ENCODE measurements at regions not wholly inside any gene's neighbourhood (a gene's known extent, or its start where the extent isn't known, plus 50 kb on each side); places are given as distances from the start of the nearest gene placed in this dataset.

DNA sequence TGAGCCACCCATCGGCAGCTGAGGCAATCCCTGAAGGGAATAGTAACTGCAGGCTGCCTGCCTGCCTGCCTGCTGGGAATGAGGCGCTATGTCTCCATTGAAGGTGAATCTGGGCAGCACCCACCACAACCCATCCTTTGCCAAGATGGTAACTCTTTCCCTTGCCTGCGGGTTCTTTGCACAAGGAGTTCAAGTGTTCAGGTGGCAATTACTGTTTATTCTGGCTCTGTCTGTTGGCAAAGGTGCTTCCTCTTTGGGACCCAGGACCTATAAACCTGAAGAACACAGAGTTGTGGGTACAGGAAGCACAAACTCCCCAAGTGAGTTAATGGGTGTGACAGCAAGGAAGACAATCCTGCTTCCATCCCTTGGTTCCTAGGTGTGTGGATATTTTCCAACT lies 448.1 kb upstream of the ZNF507 start:
- no peak for DNase-seq

DNA sequence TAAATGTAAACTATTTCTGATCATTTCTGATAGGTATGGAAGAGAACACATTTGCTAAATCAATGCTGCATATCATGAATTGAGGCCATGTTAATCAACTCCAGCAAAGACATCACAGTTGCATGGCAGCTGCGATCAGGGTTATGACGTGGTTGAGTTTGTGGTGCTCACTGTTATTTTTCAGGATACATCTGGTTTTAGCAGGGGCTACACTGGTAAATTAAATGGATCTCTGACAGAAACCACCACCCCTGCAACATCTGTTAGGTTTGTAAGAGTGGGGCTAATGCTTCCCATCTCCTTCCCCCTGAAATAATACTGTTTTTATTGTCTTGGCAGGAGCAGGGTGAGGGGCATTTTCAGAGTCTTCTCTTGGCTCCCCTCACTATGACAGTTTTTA lies 444.4 kb upstream of the ZNF507 start:
- no peak for DNase-seq

DNA sequence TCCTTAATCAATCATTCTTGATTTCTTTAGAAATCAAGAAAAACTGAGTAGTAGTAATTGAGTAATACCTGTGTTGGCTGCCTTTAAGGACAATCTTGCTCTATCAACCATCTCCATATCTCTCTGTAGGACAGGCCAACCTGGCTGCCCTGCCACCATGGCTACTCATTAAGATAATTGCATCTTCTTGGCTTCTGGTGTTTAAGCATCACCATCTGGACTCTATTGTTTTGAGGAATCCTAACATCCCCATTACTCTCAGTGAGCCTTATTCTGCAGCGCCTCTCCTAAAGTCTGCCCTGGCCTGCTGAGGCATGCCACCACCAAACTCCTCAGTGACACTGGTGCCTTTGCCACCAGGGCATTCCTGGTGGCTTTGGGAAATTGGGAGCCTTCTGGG lies 442.6 kb upstream of the ZNF507 start:
- DNase-seq: no peak

DNA sequence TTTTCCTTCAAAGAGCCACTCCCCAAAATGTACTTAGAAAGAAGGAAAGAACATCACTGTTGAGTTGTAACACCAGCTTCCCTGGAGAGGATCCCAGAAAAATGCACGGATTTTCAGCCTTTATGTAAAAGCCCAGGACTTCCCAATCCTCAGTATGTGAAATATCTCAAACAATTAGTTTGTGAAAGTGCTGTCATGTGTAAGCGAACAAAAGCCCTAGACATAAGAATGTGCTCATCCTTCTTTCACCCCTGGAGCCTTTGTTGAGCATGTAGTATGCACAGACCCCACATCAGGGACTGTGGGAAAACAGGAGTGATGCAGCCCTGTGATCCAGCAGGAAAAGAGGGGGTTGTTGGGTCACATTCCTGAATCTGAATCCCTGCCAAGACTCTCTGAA lies 441.4 kb upstream of the ZNF507 start:
- DNase-seq: no peak

DNA sequence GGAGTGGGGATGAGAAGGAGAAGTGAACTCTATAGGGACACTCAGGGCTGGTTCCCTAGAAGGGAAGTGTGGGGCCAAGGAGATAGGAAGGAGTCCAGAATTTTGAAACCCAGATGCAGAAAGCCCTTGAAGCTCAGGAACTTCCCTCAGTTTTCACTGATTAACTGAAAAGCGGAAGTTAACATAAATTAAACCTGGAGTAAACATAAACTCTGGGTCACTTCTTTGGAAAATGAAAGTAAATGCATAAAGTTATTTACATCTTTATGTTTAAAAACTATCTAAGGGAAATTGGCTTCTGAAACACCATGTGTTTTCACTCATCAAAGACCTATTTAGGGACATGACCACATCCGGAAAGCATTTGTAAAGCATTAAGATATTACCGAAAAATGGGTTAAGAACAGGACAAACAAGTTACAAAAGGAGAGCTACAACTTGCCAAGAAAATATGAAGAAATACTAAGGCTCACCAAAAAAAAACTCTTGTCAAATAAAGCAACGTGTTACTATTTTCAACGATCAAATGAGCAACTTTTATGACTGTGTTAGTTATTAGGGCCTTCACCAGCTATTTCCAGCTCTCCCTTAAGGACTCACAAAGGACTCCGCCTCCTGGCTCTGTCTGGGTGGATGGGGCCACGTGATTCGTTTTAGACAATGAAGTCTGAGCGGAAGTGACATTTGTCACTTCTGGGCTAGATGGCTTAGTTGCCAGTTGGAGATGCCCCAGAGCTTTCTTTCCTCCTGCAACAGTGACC lies 439.1 kb upstream of the ZNF507 start:
- peak; percentile 6 to 8 for DNase-seq

DNA sequence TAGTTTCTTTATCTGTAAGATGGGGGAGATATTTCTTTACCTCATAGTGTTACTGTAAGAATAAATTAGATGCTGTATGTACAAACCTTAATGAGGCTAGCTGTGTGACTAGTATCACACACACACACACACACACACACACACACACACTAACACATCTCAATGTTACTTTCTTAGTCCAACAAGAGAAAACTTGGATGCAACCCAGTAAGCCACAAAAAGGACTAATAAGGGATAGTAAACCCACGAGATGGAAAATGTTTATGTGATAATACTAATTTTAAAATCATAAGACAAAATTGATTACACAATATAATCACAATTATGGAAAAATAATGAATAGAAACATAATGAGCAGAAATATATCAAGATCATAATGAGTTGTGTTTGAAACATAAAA lies 437.7 kb upstream of the ZNF507 start:
- DNase-seq: no peak

DNA sequence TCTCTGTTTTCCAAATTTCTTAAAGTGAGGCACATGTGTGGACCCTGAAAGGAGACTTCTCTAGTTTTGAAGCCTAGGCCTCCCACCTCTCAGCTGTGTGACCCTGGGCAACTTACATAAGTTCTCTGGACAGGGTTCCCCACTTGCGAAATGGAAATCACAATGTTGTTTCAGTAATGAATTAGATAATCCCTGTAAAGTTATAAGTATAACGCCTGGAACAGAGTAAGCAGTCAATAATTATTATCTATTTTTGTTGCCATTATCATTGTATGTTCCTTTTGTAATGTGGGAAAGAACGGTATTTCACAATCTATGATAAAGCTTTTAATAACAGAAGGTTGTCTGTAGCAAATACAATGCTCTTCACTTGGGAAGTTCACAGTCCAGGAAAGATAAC lies 437.3 kb upstream of the ZNF507 start:
- DNase-seq: no peak

DNA sequence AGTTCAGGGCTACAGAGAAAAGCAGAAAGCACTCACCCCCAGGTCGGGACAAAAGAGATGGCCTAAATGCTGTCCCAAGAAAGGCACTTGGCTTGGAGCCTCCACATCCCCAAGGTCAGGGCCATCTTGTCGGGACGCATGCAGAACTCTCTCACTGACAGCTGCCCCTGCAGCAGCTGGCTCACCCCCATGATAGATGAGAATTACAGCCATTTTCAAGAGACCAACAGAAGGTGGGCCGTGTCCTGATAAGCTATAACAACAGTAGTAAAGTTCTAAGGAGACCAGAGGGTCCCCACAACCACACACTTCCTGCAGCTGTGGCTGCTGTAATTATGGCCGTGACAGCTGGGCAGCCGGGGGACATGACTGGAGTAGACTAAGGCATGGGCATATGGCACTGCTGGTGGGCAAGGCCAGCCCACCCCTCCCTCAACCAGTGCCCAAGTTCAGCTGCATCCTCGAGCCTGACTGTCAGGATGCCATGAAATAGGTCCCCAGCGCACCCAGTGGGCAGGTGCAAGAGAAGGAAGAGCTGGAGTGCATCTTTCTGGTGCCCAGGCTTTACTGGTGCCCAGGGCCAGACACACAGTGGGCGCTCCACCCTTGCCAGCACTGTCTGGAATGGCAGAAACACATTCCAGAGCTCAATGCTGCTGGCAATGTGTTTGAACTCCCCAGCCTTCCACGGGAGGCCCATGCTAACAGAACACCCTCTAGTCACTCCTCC lies 436.7 kb upstream of the ZNF507 start:
- no peak for DNase-seq

DNA sequence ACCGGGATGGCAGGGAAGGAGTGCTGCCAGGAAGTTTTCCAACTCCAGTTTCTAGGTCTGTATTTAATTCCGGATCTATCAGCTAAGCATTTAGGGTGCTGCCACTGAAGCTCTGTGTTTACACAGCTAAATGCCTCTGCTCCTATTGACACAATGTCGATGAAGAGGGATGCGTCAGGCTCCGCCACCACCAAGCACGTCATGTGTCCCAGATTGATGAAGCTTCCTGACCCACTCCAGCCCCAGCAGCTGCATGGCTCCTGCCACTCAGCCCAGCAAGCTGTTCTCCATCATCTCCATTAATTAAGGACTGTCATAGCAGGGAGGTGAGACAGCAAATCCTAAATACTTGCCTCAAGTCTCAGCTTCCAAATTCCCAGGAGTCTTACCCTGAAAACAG lies 435.2 kb upstream of the ZNF507 start:
- no peak for DNase-seq

DNA sequence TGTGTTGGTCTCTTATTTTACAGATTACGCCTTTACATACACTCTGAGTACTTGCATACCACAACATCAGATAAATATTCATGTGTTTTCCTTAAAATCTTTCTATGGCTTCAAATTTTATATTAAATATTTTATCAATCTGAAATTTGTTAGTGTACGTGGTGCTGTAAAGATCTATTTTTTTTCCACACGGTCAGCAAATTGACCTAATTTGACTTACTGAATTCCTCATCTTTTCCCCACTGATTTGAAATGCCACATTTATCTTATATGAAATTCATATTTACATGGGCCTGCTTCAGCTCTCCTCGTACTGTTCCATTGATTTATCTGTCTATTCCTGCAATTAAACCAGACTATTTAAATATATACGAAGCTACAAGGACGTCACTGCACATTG lies 433.8 kb upstream of the ZNF507 start:
- no peak for DNase-seq

DNA sequence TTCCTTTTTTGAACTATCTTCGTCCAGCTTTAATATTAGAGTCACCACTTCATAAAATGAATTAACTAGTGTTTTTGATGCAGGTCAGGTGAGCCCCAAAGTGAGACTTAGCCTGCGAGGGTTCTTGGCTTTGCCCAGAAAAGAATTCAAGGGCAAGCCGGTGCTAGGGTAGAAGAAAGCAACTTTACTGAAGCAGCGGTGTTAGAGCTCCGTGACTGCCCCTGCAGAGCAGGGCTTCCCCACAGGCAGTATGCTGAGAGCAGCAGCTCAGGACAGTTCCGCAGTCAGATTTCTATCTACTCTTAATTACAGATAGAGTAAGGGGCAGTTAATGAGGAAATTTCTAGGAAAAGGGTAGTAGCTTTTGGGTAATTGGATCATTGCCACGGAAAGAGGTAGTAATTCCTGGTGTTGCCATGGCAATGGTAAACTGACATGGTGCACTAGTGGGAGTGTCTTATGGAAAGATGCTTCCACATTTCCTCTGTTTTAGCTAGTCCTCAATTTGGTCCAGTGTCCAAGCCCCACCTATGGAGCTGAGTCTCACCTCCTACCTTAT lies 432.2 kb upstream of the ZNF507 start:
- DNase-seq: no peak

DNA sequence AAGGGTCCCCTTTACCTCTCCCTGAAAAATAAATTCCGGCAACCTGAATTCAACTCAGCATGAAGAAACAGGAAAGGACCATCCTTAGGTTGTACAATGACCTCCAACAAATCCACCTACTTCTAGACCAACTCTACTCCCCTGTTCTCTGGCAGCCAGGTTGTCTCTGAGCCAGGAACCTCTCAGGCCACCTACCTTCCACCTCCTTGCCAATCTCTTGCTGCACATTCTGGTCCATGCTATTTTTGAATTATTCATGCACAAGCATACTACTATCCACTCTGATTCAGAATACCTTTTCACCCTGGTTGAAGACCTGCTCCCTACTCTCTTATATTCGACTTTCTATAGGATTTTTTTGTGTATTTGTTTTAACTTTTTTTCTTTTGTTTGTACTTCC lies 415.0 kb upstream of the ZNF507 start:
- no peak for DNase-seq

DNA sequence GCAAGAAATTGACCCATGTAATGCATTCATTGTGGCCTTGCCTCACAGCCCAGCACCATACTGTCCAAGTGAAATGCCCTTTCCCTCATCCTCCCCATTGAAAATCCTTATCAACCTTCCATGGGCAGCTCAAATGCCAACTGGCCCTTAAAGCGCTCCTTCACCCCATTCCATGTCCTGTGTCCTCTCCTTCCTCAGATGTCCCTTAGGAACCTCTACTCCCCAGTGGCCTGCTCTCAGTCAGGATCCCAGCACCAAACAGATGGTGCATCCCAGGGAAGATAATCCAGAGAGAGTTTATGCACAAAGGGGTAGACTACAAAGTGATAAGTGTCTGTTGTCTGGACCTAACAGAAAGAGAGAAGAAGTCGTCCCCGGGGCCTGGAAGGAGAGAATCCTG lies 407.4 kb upstream of the ZNF507 start:
- DNase-seq: no peak

DNA sequence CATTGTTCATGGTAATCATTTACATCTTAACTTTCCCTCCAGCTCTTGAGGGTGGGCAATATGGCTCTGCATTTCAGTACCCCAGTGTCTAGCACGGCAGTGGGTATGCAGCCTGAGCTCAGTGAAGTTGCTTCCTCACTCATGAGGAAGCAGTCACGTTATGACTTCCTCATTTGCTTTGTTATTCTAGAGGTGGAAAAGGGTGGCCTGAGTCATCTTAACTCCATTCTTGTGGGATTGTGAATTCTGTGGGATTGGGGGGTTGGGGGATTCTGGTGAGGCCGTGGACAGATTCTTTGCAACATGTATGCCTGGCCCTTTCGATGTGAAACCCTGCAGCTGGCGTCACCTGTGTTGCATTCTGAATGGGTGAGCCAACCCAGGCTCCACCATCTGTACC lies 406.7 kb upstream of the ZNF507 start:
- peak; percentile 5 to 30 for DNase-seq

DNA sequence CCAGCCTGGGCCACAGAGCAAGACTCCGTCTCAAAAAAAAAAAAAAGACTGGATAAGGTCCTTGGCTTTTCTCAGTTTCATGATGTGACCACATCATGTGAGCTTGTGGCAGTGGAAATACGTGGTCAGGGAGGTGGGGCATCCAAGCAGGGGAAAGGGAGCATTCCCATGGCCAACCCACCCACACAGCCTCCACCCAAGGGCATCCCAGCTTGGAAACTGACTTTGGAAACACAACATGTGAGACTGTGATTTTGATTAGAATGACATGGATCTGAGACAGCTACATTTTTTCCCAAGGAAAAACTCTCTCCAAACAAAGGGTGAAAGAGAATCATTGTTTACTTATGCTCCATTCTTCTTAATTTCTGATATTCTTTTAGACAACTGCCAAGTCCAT lies 405.0 kb upstream of the ZNF507 start:
- no peak for DNase-seq

DNA sequence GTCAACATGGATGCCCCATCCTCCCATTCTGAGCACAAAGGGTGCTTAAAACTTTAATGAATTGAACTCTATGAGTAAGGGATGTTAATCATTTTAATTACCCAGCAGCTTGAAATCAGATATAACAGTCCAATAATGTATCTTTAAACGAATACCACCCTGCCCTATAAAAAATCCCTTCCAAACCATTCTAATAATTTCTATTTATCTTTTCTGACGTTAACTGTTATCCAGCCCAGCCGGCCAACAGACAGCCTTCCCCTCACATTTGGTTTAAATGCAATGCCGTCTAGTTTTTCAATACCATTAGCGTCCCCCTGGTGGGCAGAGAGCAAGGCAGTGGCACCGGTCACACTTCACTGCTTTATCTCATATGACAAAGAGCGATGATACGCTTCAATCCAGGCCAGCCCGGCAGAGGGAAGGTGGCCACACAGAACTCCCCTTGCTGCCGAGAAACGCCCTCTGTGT lies 402.2 kb upstream of the ZNF507 start:
- no peak for DNase-seq

DNA sequence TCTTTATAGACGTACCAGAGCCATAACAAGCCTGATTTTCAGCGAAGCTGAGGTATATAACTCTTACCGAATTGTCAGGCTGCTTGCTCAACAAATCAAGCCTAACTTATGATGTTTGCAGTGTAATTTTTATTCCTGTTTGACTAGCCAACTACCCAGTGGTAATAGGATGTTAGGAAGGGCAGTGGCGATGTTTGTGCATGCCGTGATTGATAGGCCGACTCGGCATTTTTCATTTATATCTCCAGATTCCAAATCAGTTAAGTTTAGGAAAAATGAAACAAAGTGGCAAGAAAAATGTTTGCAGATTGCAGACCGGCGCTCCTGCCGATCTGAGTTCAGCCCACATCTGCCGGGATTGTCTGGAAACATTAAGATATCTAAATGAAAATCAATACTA lies 401.6 kb upstream of the ZNF507 start:
- DNase-seq: no peak

DNA sequence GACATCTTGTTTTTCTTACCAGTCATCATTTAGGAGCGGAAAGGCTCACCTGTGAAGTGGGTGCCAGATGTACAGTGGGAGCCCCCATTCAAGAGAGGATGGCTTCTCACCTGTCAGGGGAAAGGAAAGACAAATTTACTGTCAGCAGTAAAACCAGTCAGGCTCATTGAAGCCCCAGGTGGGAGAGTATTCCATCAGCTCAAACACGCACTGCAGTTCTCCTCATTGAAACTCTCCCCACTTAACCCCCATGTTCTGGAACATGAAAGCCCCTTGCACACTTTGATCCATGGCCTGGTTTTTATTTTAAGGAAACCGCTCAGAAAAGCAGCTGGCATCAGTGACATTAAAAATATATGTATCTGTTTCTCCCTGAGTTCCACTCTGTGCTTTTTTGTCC lies 401.1 kb upstream of the ZNF507 start:
- no peak for DNase-seq

DNA sequence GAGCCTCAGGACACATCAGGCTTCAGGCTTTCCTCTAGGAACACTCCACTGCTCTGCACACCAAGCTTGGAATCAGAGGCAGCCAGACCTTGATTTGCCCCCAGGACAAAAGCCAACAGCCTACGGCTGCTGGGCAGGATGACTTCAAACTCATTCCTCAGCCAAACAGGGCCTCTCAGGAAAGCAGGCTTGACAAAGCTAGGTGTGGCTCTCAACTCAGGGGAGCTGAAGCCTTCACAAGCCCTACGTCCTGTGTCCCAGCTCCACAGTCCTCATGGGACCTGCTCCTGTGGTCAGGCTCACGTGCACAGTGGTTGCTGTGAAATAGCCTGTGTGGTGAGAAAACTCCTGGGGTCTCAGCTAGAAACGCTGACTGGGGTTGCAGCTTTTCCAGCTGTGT lies 398.9 kb upstream of the ZNF507 start:
- DNase-seq: no peak

DNA sequence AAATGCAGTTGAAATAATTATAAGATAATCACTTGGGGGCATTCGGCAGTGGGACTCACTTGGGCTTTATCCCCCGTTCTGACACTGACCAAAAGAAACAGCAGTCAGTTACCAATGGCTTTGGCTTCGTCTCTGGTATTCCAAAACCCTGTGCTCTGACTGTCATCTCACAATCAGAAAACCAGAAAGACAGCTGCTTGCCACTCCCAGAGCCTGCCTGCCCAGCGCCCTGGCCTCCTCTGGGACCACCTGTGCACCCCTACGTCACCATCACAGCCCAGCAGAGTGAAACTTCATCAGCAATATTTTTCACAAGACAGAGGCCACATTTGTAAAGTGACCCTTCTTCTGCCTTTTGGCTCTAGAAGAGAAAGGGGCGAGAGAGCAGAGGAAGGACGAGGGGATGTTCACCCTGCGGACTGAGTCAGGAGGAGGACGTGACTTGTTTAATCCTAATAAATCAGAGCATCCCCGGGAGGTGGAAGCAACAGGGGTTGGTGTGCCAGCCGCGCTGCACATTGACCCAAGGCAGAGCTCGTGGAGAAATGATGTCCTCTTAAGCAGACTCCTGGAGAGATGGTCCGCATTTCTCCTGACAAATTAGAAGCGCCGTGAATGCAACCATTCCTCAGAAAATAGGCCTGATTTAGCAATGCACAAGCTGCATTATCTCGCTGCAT lies 397.8 kb upstream of the ZNF507 start:
- DNase-seq: no peak

DNA sequence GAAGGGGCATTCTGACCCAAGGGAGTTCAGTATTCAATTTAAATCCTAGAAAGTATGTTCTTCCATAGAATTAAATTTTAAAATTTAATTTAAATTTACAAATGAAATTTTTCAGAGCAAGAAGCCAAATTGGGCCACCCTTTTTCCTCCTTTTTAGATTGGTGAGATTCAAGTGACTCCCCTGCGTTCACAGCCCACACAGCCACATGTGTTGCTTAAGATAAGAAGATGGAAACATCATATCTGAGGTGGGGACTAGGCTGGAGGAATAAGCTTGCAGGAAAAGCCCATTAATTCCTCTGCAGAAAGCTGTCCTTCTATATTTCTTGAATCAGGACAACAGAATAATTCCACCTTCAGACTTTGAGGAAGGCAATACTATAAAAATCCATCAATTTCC lies 392.7 kb upstream of the ZNF507 start:
- no peak for DNase-seq

DNA sequence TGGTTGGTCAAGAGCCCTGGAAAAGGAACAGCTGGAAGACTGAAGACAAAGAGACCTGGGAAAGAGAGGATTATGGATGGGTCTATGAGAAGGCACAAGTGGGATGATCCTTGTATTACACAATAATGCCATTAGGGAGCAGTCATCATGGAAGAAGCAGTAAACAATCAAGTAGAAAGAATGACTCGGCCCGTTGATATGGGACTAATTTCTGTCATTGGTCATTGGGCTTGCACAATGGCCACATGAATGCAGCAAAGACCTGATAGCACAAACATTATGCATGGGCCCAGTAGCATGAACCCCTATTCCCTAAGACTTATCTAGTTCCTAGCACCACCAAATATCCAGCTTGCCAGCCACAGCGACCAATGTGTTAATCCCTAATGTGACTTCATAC lies 390.3 kb upstream of the ZNF507 start:
- no peak for DNase-seq

DNA sequence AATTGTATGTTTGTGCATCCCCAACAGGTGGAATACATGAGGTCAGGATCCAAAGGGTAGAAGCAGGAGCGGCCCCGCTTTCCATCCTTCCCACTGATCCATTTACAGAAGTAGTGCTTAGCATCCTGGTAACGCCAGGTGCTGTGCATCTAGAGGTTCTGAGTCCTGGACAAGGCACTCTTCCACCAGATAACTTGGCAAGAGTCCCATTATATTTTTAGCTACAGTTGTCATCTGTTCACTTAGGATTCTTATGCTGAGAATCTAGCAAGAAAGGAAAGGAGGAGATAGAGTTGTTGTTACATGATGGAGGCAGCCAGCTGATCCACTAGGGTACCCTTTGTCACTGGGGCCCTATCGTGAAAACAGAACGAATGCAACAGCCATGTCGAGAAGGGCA lies 389.5 kb upstream of the ZNF507 start:
- DNase-seq: no peak

Data from inflammatory macrophage (primary cell).